Neural cell (in vitro differentiated cells): ENCODE measurements at regions not wholly inside any gene's neighbourhood (a gene's known extent, or its start where the extent isn't known, plus 50 kb on each side); places are given as distances from the start of the nearest gene placed in this dataset.

Source experiments
- H2AFZ ChIP-seq: fragments of 200-600, 300-800 bp; sonication (generic), shearing (Covaris generic); 2 replicates; pipeline ENCODE4 v1.6.0; 2014; ENCODE audit warnings: low read depth, mild to moderate bottlenecking, antibody characterized with exemption, low read length, moderate library complexity
- H3F3A ChIP-seq: fragments of 200-600 bp; shearing (Covaris generic); 2 replicates; pipeline ENCODE4 v1.6.1; 2016; ENCODE audit warnings: mild to moderate bottlenecking, moderate library complexity, mixed read lengths, antibody characterized with exemption, low read length; ENCODE audit not compliant: insufficient read depth, poor library complexity, severe bottlenecking
- H3K27ac ChIP-seq: fragments of 200-600, 300-800 bp; sonication (generic), shearing (Covaris generic); 2 replicates; pipeline ENCODE4 v1.5.1; 2014; ENCODE audit warnings: mild to moderate bottlenecking, low read length, moderate library complexity
- H3K27me3 ChIP-seq: fragments of 300-800, 200-600 bp; sonication (generic), shearing (Covaris generic); 2 replicates; pipeline ENCODE4 v1.6.0; 2014; ENCODE audit warnings: mild to moderate bottlenecking, low read depth, low read length, moderate library complexity; ENCODE audit not compliant: insufficient read depth
- H3K36me3 ChIP-seq: fragments of 300-800, 200-600 bp; sonication (generic), shearing (Covaris generic); 2 replicates; pipeline ENCODE4 v1.5.1; 2014; ENCODE audit warnings: mild to moderate bottlenecking, antibody characterized with exemption, low read length, moderate library complexity; ENCODE audit not compliant: insufficient read depth
- H3K4me2 ChIP-seq: fragments of 300-800, 200-600 bp; sonication (generic), shearing (Covaris generic); 2 replicates; pipeline ENCODE4 v1.6.0; 2014; ENCODE audit warnings: mild to moderate bottlenecking, low read length
- H3K4me3 ChIP-seq: fragments of 300-800, 200-600 bp; sonication (generic), shearing (Covaris generic); 2 replicates; pipeline ENCODE4 v1.5.1; 2014; ENCODE audit warnings: mild to moderate bottlenecking, low read length, moderate library complexity
- H3K79me2 ChIP-seq: fragments of 200-600 bp; shearing (Covaris generic); replicated peaks from 2 replicates; pipeline ENCODE4 v1.6.0; 2014; ENCODE audit warnings: mild to moderate bottlenecking, low read length, moderate library complexity; ENCODE audit not compliant: insufficient read depth
- H3K9ac ChIP-seq: fragments of 300-800, 200-600 bp; sonication (generic), shearing (Covaris generic); 2 replicates; pipeline ENCODE4 v1.6.1; 2016; ENCODE audit warnings: mild to moderate bottlenecking, low read length, mixed read lengths
- H3K9me2 ChIP-seq: fragments of 200-600 bp; shearing (Covaris generic); 2 replicates; pipeline ENCODE4 v1.6.1; 2016; ENCODE audit warnings: mild to moderate bottlenecking, low read length, mixed read lengths; ENCODE audit not compliant: insufficient read depth
- H3K9me3 ChIP-seq: fragments of 200-600, 300-800 bp; sonication (generic), shearing (Covaris generic); 2 replicates; pipeline ENCODE4 v1.6.1; 2016; ENCODE audit warnings: mild to moderate bottlenecking, mixed run types, low read length, moderate library complexity, mixed read lengths
- H4K20me1 ChIP-seq: fragments of 200-600 bp; shearing (Covaris generic); 2 replicates; pipeline ENCODE4 v1.6.1; 2016; ENCODE audit warnings: mild to moderate bottlenecking, mixed run types; ENCODE audit not compliant: insufficient read depth
- EP300 ChIP-seq: fragments of 450-650 bp; conservative IDR thresholded peaks from 2 replicates; pipeline ENCODE4 v1.6.1; 2014; ENCODE audit warnings: antibody characterized with exemption, mild to moderate bottlenecking, moderate library complexity; ENCODE audit not compliant: poor library complexity, severe bottlenecking
- EZH2 ChIP-seq: fragments of 200-600, 300-800 bp; shearing (Covaris generic), sonication (generic); IDR thresholded peaks from 2 replicates; pipeline ENCODE4 v1.6.1; 2014; ENCODE audit warnings: antibody characterized with exemption, low read length, borderline replicate concordance, mild to moderate bottlenecking; ENCODE audit not compliant: insufficient read depth, poor library complexity, severe bottlenecking
- MXI1 ChIP-seq: fragments of 450-650 bp; conservative IDR thresholded peaks from 2 replicates; pipeline ENCODE4 v1.6.1; 2014; ENCODE audit warnings: antibody characterized with exemption, mild to moderate bottlenecking; ENCODE audit not compliant: poor library complexity, severe bottlenecking
- POLR2AphosphoS5 ChIP-seq: IDR thresholded peaks from 2 replicates; pipeline ENCODE4 v1.6.1; 2012
- RAD21 ChIP-seq: fragments of 450-650 bp; conservative IDR thresholded peaks from 2 replicates; pipeline ENCODE4 v1.6.1; 2014; ENCODE audit warnings: antibody characterized with exemption, mild to moderate bottlenecking, moderate library complexity
- REST ChIP-seq: IDR thresholded peaks from 2 replicates; pipeline ENCODE4 v1.6.1; 2012; ENCODE audit warnings: borderline replicate concordance
- SMC3 ChIP-seq: fragments of 450-650 bp; conservative IDR thresholded peaks from 2 replicates; pipeline ENCODE4 v1.6.1; 2014; ENCODE audit warnings: antibody characterized with exemption, mild to moderate bottlenecking, moderate library complexity; ENCODE audit not compliant: poor library complexity
- TAF1 ChIP-seq: IDR thresholded peaks from 2 replicates; pipeline ENCODE4 v1.6.1; 2012; ENCODE audit warnings: low read depth
- TF ChIP-seq, protein P1 (sequence below): fragments of 450-650 bp; IDR thresholded peaks from 2 replicates; pipeline ENCODE4 v1.5.1; 2014; ENCODE audit warnings: antibody characterized with exemption, mild to moderate bottlenecking, moderate library complexity; ENCODE audit not compliant: poor library complexity, severe bottlenecking

GRCh38 chr12:102652645-102653313 lies 172.4 kb upstream of the IGF1 start:
- Histone ChIP-seq H3K36me3 (no peaks in the 10 kb centered on the region), H3K4me3 (no peak overlapping the region), H3F3A (no peaks in the 10 kb centered on the region), H3K9me3 (no peaks in the 10 kb centered on the region), H4K20me1 (no peaks in the 10 kb centered on the region), H2AFZ (no peak overlapping the region), H3K9me2 (no peaks in the 10 kb centered on the region), H3K27ac (no peak overlapping the region), H3K27me3 (no peaks in the 10 kb centered on the region), H3K79me2 (no peaks in the 10 kb centered on the region), H3K4me2 (no peak overlapping the region), H3K9ac (no peak overlapping the region)
- no peak for TF ChIP-seq SMC3
- TF ChIP-seq REST = no peak
- TF ChIP-seq POLR2AphosphoS5 = no peak
- TF ChIP-seq, protein P1, sequence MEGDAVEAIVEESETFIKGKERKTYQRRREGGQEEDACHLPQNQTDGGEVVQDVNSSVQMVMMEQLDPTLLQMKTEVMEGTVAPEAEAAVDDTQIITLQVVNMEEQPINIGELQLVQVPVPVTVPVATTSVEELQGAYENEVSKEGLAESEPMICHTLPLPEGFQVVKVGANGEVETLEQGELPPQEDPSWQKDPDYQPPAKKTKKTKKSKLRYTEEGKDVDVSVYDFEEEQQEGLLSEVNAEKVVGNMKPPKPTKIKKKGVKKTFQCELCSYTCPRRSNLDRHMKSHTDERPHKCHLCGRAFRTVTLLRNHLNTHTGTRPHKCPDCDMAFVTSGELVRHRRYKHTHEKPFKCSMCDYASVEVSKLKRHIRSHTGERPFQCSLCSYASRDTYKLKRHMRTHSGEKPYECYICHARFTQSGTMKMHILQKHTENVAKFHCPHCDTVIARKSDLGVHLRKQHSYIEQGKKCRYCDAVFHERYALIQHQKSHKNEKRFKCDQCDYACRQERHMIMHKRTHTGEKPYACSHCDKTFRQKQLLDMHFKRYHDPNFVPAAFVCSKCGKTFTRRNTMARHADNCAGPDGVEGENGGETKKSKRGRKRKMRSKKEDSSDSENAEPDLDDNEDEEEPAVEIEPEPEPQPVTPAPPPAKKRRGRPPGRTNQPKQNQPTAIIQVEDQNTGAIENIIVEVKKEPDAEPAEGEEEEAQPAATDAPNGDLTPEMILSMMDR = no peak
- TF ChIP-seq MXI1 = no peak
- no peak for TF ChIP-seq EZH2
- no peak for TF ChIP-seq TAF1
- no peak for TF ChIP-seq RAD21

- H3F3A ChIP-seq = no peaks in the 10 kb centered on the region
- no peaks in the 10 kb centered on the region for H3K9me3 ChIP-seq
- no peaks in the 10 kb centered on the region for H4K20me1 ChIP-seq
- no peak overlapping the region for H3K9ac ChIP-seq
- H3K27ac ChIP-seq = no peak overlapping the region
- H2AFZ ChIP-seq = no peak overlapping the region
- H3K4me2 ChIP-seq = no peak overlapping the region
- H3K36me3 ChIP-seq = no peaks in the 10 kb centered on the region
- H3K79me2 ChIP-seq = no peaks in the 10 kb centered on the region
- no peaks in the 10 kb centered on the region for H3K9me2 ChIP-seq
- TF ChIP-seq MXI1 = no peak
- TF ChIP-seq EZH2 = no peak
- TF ChIP-seq EP300 = no peak
- no peak for TF ChIP-seq TAF1
- TF ChIP-seq REST = no peak
- TF ChIP-seq RAD21 = no peak
- TF ChIP-seq SMC3 = no peak
- TF ChIP-seq POLR2AphosphoS5 = no peak
- TF ChIP-seq, protein P1 = no peak
- H3K4me3 ChIP-seq = no peak overlapping the region
- no peaks in the 10 kb centered on the region for H3K27me3 ChIP-seq
Measured at GRCh38 chr12:102645968-102646367, 165.6 kb upstream of the IGF1 start.
